ENCODE measurements at regions not wholly inside any gene's neighbourhood (a gene's known extent, or its start where the extent isn't known, plus 50 kb on each side); places are given as distances from the start of the nearest gene placed in this dataset.

GRCh38 chr3:13134166-13134878 lies 61.1 kb upstream of the IQSEC1 start:
- no peak overlapping the region for H3K4me3 Mint-ChIP-seq
- no peak for DNase-seq
- H3K27me3 Mint-ChIP-seq: no peaks in the 10 kb centered on the region
- peaks cover 7% of the 10 kb centered on the region for H3K4me1 Mint-ChIP-seq
- no peaks in the 10 kb centered on the region for H3K9me3 Mint-ChIP-seq
- H3K27ac Mint-ChIP-seq: no peak overlapping the region
- no peaks in the 10 kb centered on the region for H3K36me3 Mint-ChIP-seq

GRCh38 chr3:13133471-13133981 lies 60.3 kb upstream of the IQSEC1 start:
- no peak for DNase-seq
- Mint-ChIP-seq H3K4me3 (no peak overlapping the region), H3K27ac (no peak overlapping the region), H3K27me3 (no peaks in the 10 kb centered on the region), H3K9me3 (no peaks in the 10 kb centered on the region), H3K4me1 (peaks cover 7% of the 10 kb centered on the region), H3K36me3 (no peaks in the 10 kb centered on the region)

- peaks cover 7% of the 10 kb centered on the region for H3K4me1 Mint-ChIP-seq
- no peak for DNase-seq
- no peak overlapping the region for H3K27ac Mint-ChIP-seq
Measured at GRCh38 chr3:13132731-13133410, 59.6 kb upstream of the IQSEC1 start.

GRCh38 chr3:13132281-13132680 lies 59.1 kb upstream of the IQSEC1 start:
- H3K9me3 Mint-ChIP-seq: no peaks in the 10 kb centered on the region
- no peaks in the 10 kb centered on the region for H3K36me3 Mint-ChIP-seq
- no peak overlapping the region for H3K27ac Mint-ChIP-seq
- no peak for DNase-seq
- peaks cover 7% of the 10 kb centered on the region for H3K4me1 Mint-ChIP-seq
- no peak overlapping the region for H3K4me3 Mint-ChIP-seq
- H3K27me3 Mint-ChIP-seq: no peaks in the 10 kb centered on the region

More at GRCh38 chr3:13132731-13133410, 59.6 kb upstream of the IQSEC1 start:
- Mint-ChIP-seq H3K36me3 (no peaks in the 10 kb centered on the region), H3K4me3 (no peak overlapping the region), H3K9me3 (no peaks in the 10 kb centered on the region), H3K27me3 (no peaks in the 10 kb centered on the region)

- H3K27ac Mint-ChIP-seq: no peak overlapping the region
- no peaks in the 10 kb centered on the region for H3K9me3 Mint-ChIP-seq
- no peaks in the 10 kb centered on the region for H3K36me3 Mint-ChIP-seq
- no peak for DNase-seq
- peaks cover 7% of the 10 kb centered on the region for H3K4me1 Mint-ChIP-seq
- H3K27me3 Mint-ChIP-seq: no peaks in the 10 kb centered on the region
- H3K4me3 Mint-ChIP-seq: no peak overlapping the region
Measured at GRCh38 chr3:13130464-13131193, 57.4 kb upstream of the IQSEC1 start.

GRCh38 chr3:13125092-13126015 lies 52.1 kb upstream of the IQSEC1 start:
- Mint-ChIP-seq H3K4me1 (no peaks in the 10 kb centered on the region), H3K4me3 (no peak overlapping the region), H3K36me3 (no peaks in the 10 kb centered on the region), H3K27ac (no peak overlapping the region), H3K9me3 (no peaks in the 10 kb centered on the region), H3K27me3 (no peaks in the 10 kb centered on the region)
- DNase-seq: no peak

GRCh38 chr3:13124631-13125030 lies 51.4 kb upstream of the IQSEC1 start:
- no peak for DNase-seq
- Mint-ChIP-seq H3K9me3 (no peaks in the 10 kb centered on the region), H3K4me3 (no peak overlapping the region), H3K4me1 (no peaks in the 10 kb centered on the region), H3K27me3 (no peaks in the 10 kb centered on the region), H3K36me3 (no peaks in the 10 kb centered on the region), H3K27ac (no peak overlapping the region)

- no peaks in the 10 kb centered on the region for H3K36me3 Mint-ChIP-seq
- no peak for DNase-seq
- no peak overlapping the region for H3K4me3 Mint-ChIP-seq
- H3K4me1 Mint-ChIP-seq: no peaks in the 10 kb centered on the region
- no peaks in the 10 kb centered on the region for H3K27me3 Mint-ChIP-seq
- no peaks in the 10 kb centered on the region for H3K9me3 Mint-ChIP-seq
- H3K27ac Mint-ChIP-seq: no peak overlapping the region
Measured at GRCh38 chr3:13123765-13124164, 50.5 kb upstream of the IQSEC1 start.

GRCh38 chr3:13123013-13123654 lies 49.9 kb upstream of the IQSEC1 start:
- H3K4me3 Mint-ChIP-seq: no peak overlapping the region
- H3K4me1 Mint-ChIP-seq: no peaks in the 10 kb centered on the region
- DNase-seq: no peak
- H3K27me3 Mint-ChIP-seq: no peaks in the 10 kb centered on the region
- H3K36me3 Mint-ChIP-seq: no peaks in the 10 kb centered on the region
- no peaks in the 10 kb centered on the region for H3K9me3 Mint-ChIP-seq
- H3K27ac Mint-ChIP-seq: no peak overlapping the region
